Activated naive CD4-positive, alpha-beta T cell treated with anti-CD3 and anti-CD28 coated beads, Interleukin-2, amount 50 U/mL, for 24 hours (primary cell): ENCODE measurements at regions not wholly inside any gene's neighbourhood (a gene's known extent, or its start where the extent isn't known, plus 50 kb on each side); places are given as distances from the start of the nearest gene placed in this dataset.

Experiments
- H3K27ac Mint-ChIP-seq: one replicate; pipeline ENCODE4 v1.8.0; 2021; ENCODE audit warnings: mild to moderate bottlenecking, mixed read lengths
- H3K27me3 Mint-ChIP-seq: one replicate; pipeline ENCODE4 v1.8.0; 2021; ENCODE audit warnings: mixed read lengths
- H3K36me3 Mint-ChIP-seq: one replicate; pipeline ENCODE4 v1.8.0; 2021; ENCODE audit warnings: mixed read lengths
- H3K4me1 Mint-ChIP-seq: one replicate; pipeline ENCODE4 v1.8.0; 2021; ENCODE audit warnings: mixed read lengths
- H3K4me3 Mint-ChIP-seq: one replicate; pipeline ENCODE4 v1.8.0; 2021; ENCODE audit warnings: mild to moderate bottlenecking, mixed read lengths
- H3K9me3 Mint-ChIP-seq: one replicate; pipeline ENCODE4 v1.8.0; 2021; ENCODE audit warnings: mixed read lengths

- Mint-ChIP-seq H3K27me3 (peaks cover 45% of the 10 kb centered on the region), H3K9me3 (no peaks in the 10 kb centered on the region), H3K27ac (no peak overlapping the region), H3K36me3 (no peaks in the 10 kb centered on the region), H3K4me3 (no peak overlapping the region), H3K4me1 (peaks cover 4% of the 10 kb centered on the region)
Observed at GRCh38 chr1:209208648-209209047, 374.9 kb upstream of the CAMK1G start.

DNA sequence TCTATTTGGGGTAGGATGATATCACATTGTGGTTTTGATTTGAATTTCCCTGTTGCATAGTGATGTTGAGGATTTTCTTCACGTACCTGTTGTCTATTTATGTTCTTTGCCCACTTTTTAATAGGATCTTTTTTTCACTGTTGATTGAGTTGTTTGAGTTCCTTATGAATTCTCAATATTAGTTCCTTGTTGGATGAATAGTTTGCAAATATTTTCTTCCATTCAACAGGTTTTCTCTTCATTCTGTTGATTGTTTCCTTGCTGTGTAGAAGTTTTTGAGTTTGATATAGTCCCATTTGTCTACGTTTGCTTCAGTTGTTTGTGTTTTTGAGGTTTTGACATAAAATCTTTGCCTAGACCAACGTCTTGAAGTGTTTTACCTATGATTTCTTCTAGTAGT, 369.5 kb upstream of the CAMK1G start:
- H3K27ac Mint-ChIP-seq, result no peak overlapping the region

DNA sequence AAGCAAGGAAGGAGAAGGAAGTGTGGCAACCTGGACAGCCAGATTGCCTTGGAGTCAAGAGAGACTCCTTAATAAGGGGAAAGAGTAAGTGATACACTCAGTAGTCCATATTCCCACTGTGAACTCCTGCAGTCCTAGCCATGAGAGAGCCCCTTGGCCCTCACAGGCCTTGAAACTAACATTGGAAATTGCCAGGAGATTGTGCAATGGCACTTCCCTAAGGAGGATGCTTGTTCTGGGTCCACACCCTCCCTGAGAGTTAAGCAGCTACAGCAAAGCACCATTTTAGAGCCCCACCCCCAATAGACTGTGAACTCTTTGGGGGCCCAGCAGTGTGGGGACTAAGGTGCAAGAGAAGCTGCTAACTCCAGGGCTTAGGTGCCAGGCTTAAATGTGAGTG, 367.7 kb upstream of the CAMK1G start:
- no peak overlapping the region for H3K27ac Mint-ChIP-seq
- peaks cover 9% of the 10 kb centered on the region for H3K9me3 Mint-ChIP-seq
- peaks cover 4% of the 10 kb centered on the region for H3K36me3 Mint-ChIP-seq
- no peak overlapping the region for H3K4me3 Mint-ChIP-seq
- peaks cover 21% of the 10 kb centered on the region for H3K27me3 Mint-ChIP-seq
- H3K4me1 Mint-ChIP-seq, result no peaks in the 10 kb centered on the region

More for the DNA sequence above, 369.5 kb upstream of the CAMK1G start:
- Mint-ChIP-seq H3K4me3 (no peak overlapping the region), H3K36me3 (peaks cover 4% of the 10 kb centered on the region), H3K9me3 (peaks cover 9% of the 10 kb centered on the region), H3K4me1 (no peaks in the 10 kb centered on the region), H3K27me3 (peaks cover 35% of the 10 kb centered on the region)

- Mint-ChIP-seq H3K4me3 (no peak overlapping the region), H3K36me3 (peaks cover 4% of the 10 kb centered on the region), H3K27ac (no peak overlapping the region), H3K4me1 (no peaks in the 10 kb centered on the region), H3K27me3 (peaks cover 21% of the 10 kb centered on the region), H3K9me3 (peaks cover 9% of the 10 kb centered on the region)
Observed at GRCh38 chr1:209218113-209218512, 365.4 kb upstream of the CAMK1G start.

DNA sequence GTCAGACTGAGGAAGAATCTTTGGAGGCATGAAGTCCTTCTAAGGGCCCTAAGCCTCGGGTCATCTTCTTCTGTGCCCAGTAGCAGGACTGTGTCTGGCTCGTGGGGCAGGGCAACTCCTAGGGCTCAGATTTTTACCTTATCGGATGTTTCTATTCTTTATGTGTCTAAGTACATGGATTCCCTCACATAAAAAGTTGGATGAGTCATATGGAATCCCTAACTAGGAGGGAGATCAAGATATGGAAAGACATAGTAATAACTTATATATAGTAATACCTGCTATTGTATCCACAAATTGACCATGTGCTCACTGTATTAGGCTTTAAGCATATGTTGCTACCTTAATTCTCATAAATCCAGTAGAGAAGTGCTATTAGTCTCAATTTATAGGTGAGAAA, 364.5 kb upstream of the CAMK1G start:
- peaks cover 16% of the 10 kb centered on the region for H3K27me3 Mint-ChIP-seq
- peaks cover 5% of the 10 kb centered on the region for H3K4me1 Mint-ChIP-seq
- H3K9me3 Mint-ChIP-seq, result peaks cover 9% of the 10 kb centered on the region
- H3K27ac Mint-ChIP-seq, result no peak overlapping the region
- H3K36me3 Mint-ChIP-seq, result peaks cover 4% of the 10 kb centered on the region
- H3K4me3 Mint-ChIP-seq, result no peak overlapping the region

DNA sequence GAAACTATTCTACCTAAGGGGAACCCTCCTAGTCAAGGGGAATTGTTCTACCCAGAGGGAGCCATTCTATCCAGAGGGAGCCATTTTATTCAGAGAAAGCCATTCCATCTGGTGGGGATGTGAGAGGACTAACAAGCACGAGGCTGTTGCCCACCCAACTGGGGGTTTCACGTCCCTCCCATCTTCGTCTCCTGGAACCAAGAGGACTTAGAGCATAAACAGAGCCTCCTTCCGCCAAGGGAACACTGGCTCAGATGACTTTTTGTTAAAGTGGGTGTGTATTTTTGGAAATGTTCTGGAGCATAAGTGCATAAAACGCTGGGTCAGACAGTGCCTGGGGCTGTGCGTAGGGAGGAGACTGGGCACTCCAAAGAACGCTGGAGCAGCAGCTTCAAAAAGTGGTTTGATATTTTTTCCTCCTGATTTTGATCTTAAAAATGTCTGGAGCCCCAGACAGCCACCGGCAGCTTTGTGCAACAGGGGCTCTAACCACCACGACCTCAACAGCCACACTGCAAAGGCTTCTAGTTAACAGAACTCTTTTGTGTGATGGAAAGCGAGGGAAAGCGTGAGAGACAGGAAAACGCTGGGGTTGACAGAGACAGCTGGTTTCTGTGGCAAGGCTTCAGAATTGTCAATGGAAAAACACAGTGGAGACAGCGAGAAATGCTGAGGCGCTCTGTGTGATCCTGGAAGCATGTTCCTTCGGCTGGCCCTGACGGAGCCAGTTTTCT, 363.6 kb upstream of the CAMK1G start:
- H3K27ac Mint-ChIP-seq, result no peak overlapping the region
- H3K27me3 Mint-ChIP-seq, result peaks cover 19% of the 10 kb centered on the region
- peaks cover 4% of the 10 kb centered on the region for H3K36me3 Mint-ChIP-seq

DNA sequence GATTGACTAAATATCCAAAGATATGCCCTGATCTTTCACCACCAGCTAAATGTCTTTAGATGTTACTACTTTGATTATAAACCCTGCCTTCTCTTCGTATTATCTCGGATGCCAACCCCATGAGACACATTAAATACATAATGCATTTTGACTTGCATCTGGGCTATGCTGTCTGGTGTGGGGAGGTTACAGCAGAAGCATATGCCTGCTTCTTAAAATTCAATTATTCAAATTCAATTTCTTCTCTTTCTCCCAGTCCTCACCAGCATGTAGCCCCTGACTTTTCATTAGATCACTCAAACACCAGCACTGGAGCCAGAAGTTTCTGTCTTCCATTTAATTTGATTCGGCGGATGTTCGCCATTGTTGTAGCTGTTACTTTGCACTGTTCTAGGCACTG, 360.7 kb upstream of the CAMK1G start:
- no peak overlapping the region for H3K27ac Mint-ChIP-seq
- no peak overlapping the region for H3K4me3 Mint-ChIP-seq
- H3K36me3 Mint-ChIP-seq, result no peaks in the 10 kb centered on the region
- peaks cover 5% of the 10 kb centered on the region for H3K4me1 Mint-ChIP-seq
- peaks cover 12% of the 10 kb centered on the region for H3K27me3 Mint-ChIP-seq
- H3K9me3 Mint-ChIP-seq, result no peaks in the 10 kb centered on the region

More for the DNA sequence above, 363.6 kb upstream of the CAMK1G start:
- Mint-ChIP-seq H3K4me1 (peaks cover 5% of the 10 kb centered on the region), H3K4me3 (no peak overlapping the region), H3K9me3 (peaks cover 9% of the 10 kb centered on the region)

DNA sequence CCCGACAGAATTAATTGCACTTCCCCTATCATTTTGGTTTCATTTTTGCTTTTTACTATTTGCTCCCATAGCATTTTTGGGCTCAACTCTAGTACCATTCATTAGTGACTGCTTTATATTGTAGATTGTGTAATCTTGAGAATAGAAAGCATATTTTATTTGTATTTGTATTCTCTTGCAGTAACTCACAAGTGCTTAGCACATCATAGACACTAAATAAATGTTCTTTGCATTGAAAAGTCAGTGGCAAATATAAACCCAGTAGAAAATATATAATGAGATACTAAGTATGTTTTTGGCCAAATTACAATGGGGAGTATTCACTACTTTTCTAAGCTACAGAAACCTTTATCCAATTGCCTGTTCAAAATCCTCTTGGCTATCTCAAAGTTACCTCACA, 359.7 kb upstream of the CAMK1G start:
- Mint-ChIP-seq H3K9me3 (no peaks in the 10 kb centered on the region), H3K27me3 (peaks cover 13% of the 10 kb centered on the region), H3K27ac (no peak overlapping the region), H3K4me1 (peaks cover 5% of the 10 kb centered on the region), H3K4me3 (no peak overlapping the region), H3K36me3 (no peaks in the 10 kb centered on the region)

DNA sequence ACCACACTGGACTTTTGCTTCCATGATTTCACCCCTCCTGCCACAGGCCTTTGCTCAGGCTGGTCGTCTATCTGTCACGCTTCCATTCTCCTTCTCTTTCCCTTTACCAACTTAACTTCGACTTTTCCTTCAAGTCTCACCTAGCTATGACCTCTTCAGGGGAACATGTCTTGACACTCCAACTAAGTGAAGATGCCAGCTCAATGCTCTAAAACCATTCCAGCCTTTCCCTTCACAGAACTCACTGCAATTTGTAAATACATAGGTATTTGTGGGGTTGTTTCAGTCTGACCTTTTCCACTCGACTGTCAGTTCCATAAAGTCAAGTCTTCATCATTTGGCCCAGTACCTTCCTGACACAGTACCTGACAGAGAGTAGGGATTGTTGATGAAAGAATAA, 358.6 kb upstream of the CAMK1G start:
- peaks cover 16% of the 10 kb centered on the region for H3K27me3 Mint-ChIP-seq

GRCh38 chr1:209227171-209227570, 356.3 kb upstream of the CAMK1G start:
- Mint-ChIP-seq H3K9me3 (peaks cover 13% of the 10 kb centered on the region), H3K4me1 (peaks cover 5% of the 10 kb centered on the region), H3K36me3 (no peaks in the 10 kb centered on the region), H3K4me3 (no peak overlapping the region), H3K27ac (no peak overlapping the region), H3K27me3 (peaks cover 18% of the 10 kb centered on the region)

More for the DNA sequence above, 358.6 kb upstream of the CAMK1G start:
- Mint-ChIP-seq H3K36me3 (no peaks in the 10 kb centered on the region), H3K27ac (no peak overlapping the region), H3K9me3 (peaks cover 6% of the 10 kb centered on the region), H3K4me3 (no peak overlapping the region), H3K4me1 (peaks cover 5% of the 10 kb centered on the region)

DNA sequence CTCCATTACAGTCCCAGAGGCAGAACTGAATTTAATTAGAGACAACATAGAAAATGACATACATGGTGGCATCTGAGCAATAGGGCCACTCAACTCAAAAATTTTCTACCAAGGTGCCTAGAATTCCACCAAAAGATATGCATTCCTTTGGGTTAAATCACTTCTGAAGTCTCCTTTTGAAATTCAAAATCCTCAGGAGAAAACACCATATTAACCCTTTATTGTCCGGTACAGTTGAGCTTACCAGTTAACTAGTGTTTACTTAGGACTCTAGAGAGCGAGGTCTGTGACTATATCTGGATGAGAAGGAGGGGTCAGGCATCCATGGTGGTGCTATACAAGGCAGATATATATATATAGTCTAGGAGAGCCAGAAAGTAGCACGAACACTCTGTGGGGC, 355.6 kb upstream of the CAMK1G start:
- Mint-ChIP-seq H3K36me3 (no peaks in the 10 kb centered on the region), H3K27me3 (peaks cover 24% of the 10 kb centered on the region), H3K27ac (no peak overlapping the region), H3K4me3 (no peak overlapping the region), H3K9me3 (peaks cover 19% of the 10 kb centered on the region), H3K4me1 (peaks cover 5% of the 10 kb centered on the region)

DNA sequence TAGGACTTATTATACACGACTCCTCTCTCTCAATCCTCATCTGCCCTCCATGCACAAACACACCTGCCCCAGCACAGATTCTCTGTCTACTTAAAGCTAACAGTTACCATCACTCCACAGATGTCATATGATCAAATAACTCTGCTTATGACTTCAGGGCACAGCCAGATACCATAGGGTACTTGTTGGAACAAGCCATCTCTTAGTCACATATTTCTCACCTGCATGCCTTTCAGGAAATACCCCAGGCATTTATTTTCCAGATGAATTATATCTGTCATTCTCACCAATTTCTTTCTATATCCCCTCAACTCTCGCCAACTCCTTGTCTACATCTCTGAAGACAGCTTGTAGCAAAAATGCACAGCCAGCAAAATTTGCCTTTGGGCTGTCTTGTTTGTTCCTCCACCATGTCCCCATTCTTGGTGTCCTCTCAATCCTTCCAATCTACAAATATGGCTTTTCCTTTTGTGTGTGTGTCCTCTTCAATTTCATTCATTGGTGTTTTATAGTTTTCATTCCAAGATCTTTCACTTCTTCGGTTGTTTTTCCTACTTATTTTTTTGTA, 353.9 kb upstream of the CAMK1G start:
- H3K4me3 Mint-ChIP-seq, result no peak overlapping the region
- H3K27me3 Mint-ChIP-seq, result peaks cover 22% of the 10 kb centered on the region
- H3K27ac Mint-ChIP-seq, result no peak overlapping the region
- H3K9me3 Mint-ChIP-seq, result peaks cover 19% of the 10 kb centered on the region
- no peaks in the 10 kb centered on the region for H3K36me3 Mint-ChIP-seq
- no peaks in the 10 kb centered on the region for H3K4me1 Mint-ChIP-seq

GRCh38 chr1:209230314-209230713, 353.2 kb upstream of the CAMK1G start:
- no peak overlapping the region for H3K4me3 Mint-ChIP-seq
- no peaks in the 10 kb centered on the region for H3K4me1 Mint-ChIP-seq
- H3K27ac Mint-ChIP-seq, result no peak overlapping the region
- peaks cover 16% of the 10 kb centered on the region for H3K27me3 Mint-ChIP-seq
- H3K9me3 Mint-ChIP-seq, result peaks cover 19% of the 10 kb centered on the region
- no peaks in the 10 kb centered on the region for H3K36me3 Mint-ChIP-seq

DNA sequence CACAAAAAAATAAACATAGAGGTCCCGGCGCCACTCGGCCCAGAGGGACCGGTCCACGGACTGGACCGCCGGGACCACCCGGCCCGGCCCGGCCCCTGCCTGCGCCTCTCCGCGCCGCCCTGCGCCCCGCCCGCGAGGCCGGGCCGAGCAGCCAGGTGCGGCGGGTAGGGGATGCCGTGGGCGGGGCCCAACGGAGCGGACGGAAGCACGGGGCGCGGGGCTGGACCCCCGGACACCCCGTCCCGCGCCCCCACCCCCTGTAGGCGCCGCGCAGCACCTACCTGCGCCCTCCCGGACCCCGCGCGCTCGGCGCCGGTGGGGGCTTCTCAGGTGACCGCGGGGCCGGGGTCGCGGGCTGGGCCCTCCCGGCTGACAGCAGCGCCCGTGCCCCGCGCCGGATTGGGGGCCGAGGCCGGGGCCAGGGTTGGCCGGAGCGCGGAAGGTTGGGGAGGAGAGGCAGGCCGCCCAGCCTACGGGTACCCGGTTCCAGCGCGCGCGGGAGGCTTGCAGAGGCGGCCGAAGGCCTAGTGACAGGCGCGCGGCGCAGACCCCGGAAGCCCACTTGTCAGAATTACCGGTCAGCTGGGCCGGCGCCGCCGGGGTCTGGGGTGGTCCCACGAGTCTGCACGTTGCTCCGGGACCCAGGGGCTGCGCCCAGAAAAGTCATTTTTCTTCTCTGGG, 351.9 kb upstream of the CAMK1G start:
- no peaks in the 10 kb centered on the region for H3K4me1 Mint-ChIP-seq
- no peak overlapping the region for H3K27ac Mint-ChIP-seq
- H3K36me3 Mint-ChIP-seq, result no peaks in the 10 kb centered on the region
- peaks cover 16% of the 10 kb centered on the region for H3K27me3 Mint-ChIP-seq
- H3K4me3 Mint-ChIP-seq, result no peak overlapping the region
- peaks cover 19% of the 10 kb centered on the region for H3K9me3 Mint-ChIP-seq

- H3K36me3 Mint-ChIP-seq, result no peaks in the 10 kb centered on the region
Observed at GRCh38 chr1:209232197-209232596, 351.3 kb upstream of the CAMK1G start.

GRCh38 chr1:209232759-209233158, 350.8 kb upstream of the CAMK1G start:
- H3K27ac Mint-ChIP-seq, result no peak overlapping the region
- no peak overlapping the region for H3K4me3 Mint-ChIP-seq
- H3K9me3 Mint-ChIP-seq, result peaks cover 19% of the 10 kb centered on the region
- H3K36me3 Mint-ChIP-seq, result no peaks in the 10 kb centered on the region
- H3K27me3 Mint-ChIP-seq, result peaks cover 16% of the 10 kb centered on the region
- no peaks in the 10 kb centered on the region for H3K4me1 Mint-ChIP-seq

More at GRCh38 chr1:209232197-209232596, 351.3 kb upstream of the CAMK1G start:
- H3K27ac Mint-ChIP-seq, result no peak overlapping the region
- H3K4me1 Mint-ChIP-seq, result no peaks in the 10 kb centered on the region
- H3K9me3 Mint-ChIP-seq, result peaks cover 19% of the 10 kb centered on the region
- H3K4me3 Mint-ChIP-seq, result no peak overlapping the region
- H3K27me3 Mint-ChIP-seq, result peaks cover 16% of the 10 kb centered on the region
